Neural crest cell (in vitro differentiated cells): ENCODE measurements at regions not wholly inside any gene's neighbourhood (a gene's known extent, or its start where the extent isn't known, plus 50 kb on each side); places are given as distances from the start of the nearest gene placed in this dataset.

ENCODE experiments used
- DNase-seq: peaks from one replicate; pipeline ENCODE4 v3.0.0; 2021; ENCODE audit warnings: low read depth, mixed read lengths, low spot score
- H3K27ac Mint-ChIP-seq: one replicate; pipeline ENCODE4 v1.8.0; 2021; ENCODE audit warnings: mild to moderate bottlenecking, mixed read lengths; ENCODE audit not compliant: unreplicated experiment
- H3K27me3 Mint-ChIP-seq: 2 replicates; pipeline ENCODE4 v1.8.0; 2021; ENCODE audit warnings: low read depth, mild to moderate bottlenecking, mixed read lengths
- H3K36me3 Mint-ChIP-seq: 2 replicates; pipeline ENCODE4 v1.8.0; 2021; ENCODE audit warnings: low read depth, mild to moderate bottlenecking, mixed read lengths
- H3K4me1 Mint-ChIP-seq: 2 replicates; pipeline ENCODE4 v1.8.0; 2021; ENCODE audit warnings: mixed read lengths
- H3K4me3 Mint-ChIP-seq: one replicate; pipeline ENCODE4 v1.8.0; 2021; ENCODE audit warnings: mild to moderate bottlenecking, mixed read lengths
- H3K9me3 Mint-ChIP-seq: 2 replicates; pipeline ENCODE4 v1.8.0; 2021; ENCODE audit warnings: mixed read lengths
- TF ChIP-seq, protein P1 (sequence below): fragments of 200-600 bp; sonication (generic); conservative IDR thresholded peaks from 2 replicates; pipeline ENCODE4 v1.5.0; 2021; ENCODE audit warnings: antibody characterized with exemption, mild to moderate bottlenecking

DNA sequence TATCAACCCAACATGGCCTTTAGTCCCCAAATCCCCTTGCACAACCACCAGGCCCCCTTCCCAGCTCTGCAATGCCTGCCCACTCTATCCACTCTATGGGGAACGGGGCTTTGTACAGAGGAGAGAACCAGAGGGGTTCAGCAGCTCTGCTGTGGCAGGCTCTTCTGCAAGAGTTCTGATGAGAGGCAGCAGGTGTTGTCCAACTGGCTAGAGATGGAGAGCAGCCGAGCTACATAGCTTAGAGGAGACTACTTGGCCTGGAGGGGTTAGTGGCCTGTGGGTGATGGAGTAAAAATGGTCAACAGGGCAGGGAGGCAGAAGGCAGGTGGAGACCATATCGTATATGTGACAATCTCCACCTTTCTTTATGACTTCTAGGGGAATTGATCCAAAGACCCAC, 103.0 kb downstream of the QPCT start:
- Mint-ChIP-seq H3K4me3 (no peak overlapping the region), H3K36me3 (no peaks in the 10 kb centered on the region), H3K27me3 (peaks cover 24% of the 10 kb centered on the region), H3K27ac (no peak overlapping the region), H3K9me3 (no peaks in the 10 kb centered on the region), H3K4me1 (no peaks in the 10 kb centered on the region)
- TF ChIP-seq, protein P1, sequence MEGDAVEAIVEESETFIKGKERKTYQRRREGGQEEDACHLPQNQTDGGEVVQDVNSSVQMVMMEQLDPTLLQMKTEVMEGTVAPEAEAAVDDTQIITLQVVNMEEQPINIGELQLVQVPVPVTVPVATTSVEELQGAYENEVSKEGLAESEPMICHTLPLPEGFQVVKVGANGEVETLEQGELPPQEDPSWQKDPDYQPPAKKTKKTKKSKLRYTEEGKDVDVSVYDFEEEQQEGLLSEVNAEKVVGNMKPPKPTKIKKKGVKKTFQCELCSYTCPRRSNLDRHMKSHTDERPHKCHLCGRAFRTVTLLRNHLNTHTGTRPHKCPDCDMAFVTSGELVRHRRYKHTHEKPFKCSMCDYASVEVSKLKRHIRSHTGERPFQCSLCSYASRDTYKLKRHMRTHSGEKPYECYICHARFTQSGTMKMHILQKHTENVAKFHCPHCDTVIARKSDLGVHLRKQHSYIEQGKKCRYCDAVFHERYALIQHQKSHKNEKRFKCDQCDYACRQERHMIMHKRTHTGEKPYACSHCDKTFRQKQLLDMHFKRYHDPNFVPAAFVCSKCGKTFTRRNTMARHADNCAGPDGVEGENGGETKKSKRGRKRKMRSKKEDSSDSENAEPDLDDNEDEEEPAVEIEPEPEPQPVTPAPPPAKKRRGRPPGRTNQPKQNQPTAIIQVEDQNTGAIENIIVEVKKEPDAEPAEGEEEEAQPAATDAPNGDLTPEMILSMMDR, result no peak
- no peak for DNase-seq

GRCh38 chr2:37448342-37449120, 104.1 kb downstream of the QPCT start:
- H3K4me1 Mint-ChIP-seq, result no peaks in the 10 kb centered on the region
- no peaks in the 10 kb centered on the region for H3K9me3 Mint-ChIP-seq
- TF ChIP-seq, protein P1, result no peak
- peaks cover 22% of the 10 kb centered on the region for H3K27me3 Mint-ChIP-seq
- no peaks in the 10 kb centered on the region for H3K36me3 Mint-ChIP-seq
- H3K4me3 Mint-ChIP-seq, result no peak overlapping the region
- no peak for DNase-seq
- no peak overlapping the region for H3K27ac Mint-ChIP-seq

DNA sequence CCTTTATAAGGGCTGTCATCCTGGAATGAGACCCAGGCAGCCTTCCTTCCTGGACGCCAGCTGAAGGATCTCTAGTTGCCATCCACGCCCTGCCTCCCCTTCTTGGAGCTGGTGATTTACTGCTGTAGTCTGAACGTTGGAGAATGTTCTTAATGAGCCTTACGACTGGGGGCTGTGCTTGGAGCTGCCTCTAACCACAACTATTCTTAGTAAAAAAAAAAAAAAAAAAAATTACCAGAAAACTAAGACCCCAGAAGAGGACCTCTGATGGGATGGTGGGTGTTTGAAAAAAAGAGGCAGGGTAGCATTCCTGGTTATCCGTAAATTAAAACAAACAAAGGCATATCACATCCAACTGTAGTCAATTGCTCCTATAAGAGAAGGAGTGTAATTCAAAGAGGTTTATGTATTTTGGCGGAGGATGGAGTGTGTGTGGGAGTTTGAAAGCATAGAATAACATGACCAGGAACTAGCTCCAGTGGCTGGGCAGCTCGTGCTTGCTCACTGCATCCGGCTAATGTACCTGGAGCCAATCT, 105.4 kb downstream of the QPCT start:
- Mint-ChIP-seq H3K4me1 (peaks cover 2% of the 10 kb centered on the region), H3K27ac (no peak overlapping the region), H3K9me3 (no peaks in the 10 kb centered on the region), H3K36me3 (no peaks in the 10 kb centered on the region), H3K4me3 (no peak overlapping the region), H3K27me3 (peaks cover 19% of the 10 kb centered on the region)
- no peak for DNase-seq
- TF ChIP-seq, protein P1, result no peak

- Mint-ChIP-seq H3K4me1 (peaks cover 4% of the 10 kb centered on the region), H3K36me3 (no peaks in the 10 kb centered on the region), H3K27ac (no peak overlapping the region), H3K9me3 (no peaks in the 10 kb centered on the region), H3K4me3 (no peak overlapping the region), H3K27me3 (peaks cover 3% of the 10 kb centered on the region)
- TF ChIP-seq, protein P1, result no peak
- no peak for DNase-seq
These were observed 108.6 kb downstream of the QPCT start for GRCh38 chr2:37453027-37453426.

DNA sequence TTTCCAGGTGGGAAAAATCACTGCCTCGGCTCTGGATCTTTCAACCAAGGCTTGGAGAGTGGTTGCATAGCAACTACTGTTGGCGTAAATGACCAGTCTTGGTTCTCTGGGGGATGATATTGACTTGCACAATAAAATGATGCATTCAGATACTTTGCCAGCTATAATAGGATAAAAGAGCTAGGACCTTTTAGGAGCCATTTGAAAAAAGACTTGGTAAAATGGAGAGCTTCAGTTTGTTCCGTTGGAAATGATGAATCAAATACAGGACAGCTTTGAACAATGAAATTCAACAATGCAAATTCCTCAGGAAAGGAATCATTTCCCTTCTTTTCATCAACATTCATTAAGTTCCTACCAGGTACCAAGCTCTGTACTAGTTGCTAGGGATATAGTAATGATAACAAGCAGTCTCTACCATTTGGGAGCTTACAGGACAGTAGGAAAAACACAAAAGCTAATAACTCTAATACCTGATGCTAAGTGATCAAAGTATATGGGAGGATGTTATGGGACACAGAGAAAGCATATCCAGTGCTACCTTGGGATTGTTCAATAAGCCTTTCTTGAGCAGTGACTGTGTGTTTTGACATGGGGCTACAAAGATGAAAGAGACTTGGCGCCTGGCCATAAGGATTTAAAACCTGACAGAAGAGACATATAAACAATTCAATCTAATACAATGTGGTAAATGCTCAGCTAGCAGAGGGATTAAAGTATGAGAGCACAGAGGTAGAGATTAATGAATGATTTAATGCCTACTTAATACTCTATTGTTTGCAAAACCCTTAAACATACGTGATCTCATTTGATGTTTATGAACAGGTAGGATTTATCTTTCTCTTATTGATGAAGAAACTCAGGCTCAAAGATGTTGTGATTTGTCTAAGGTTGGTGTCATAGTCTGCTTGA, 110.7 kb downstream of the QPCT start:
- H3K27me3 Mint-ChIP-seq, result no peaks in the 10 kb centered on the region
- no peaks in the 10 kb centered on the region for H3K9me3 Mint-ChIP-seq
- DNase-seq, result no peak
- no peak overlapping the region for H3K4me3 Mint-ChIP-seq
- TF ChIP-seq, protein P1, result no peak
- peaks cover 4% of the 10 kb centered on the region for H3K4me1 Mint-ChIP-seq
- H3K27ac Mint-ChIP-seq, result no peak overlapping the region
- no peaks in the 10 kb centered on the region for H3K36me3 Mint-ChIP-seq
